ENCODE measurements at regions not wholly inside any gene's neighbourhood (a gene's known extent, or its start where the extent isn't known, plus 50 kb on each side); places are given as distances from the start of the nearest gene placed in this dataset.
A peak's percentile ranks its signal among the peaks of the same experiment; 100 is the strongest.
"Not testable (repeated sequence)": the region's sequence is repeated elsewhere in the genome, so short reads cannot be mapped to it uniquely, and the experiment has no call there.

GRCh38 chr3:95860628-95861027, 953.8 kb upstream of the EPHA6 start:
- not testable (repeated sequence) for ATAC-seq; H3K4me3 Mint-ChIP-seq; H3K4me3 ChIP-seq; H3F3A ChIP-seq (replicated peaks; ENCODE audit: low read depth); H3K9me2 ChIP-seq (ENCODE audit: insufficient read depth); H3K27me3 Mint-ChIP-seq (ENCODE audit: insufficient read depth, low read depth, poor library complexity); H3K27me3 ChIP-seq (ENCODE audit: insufficient read depth); H4K20me1 ChIP-seq (replicated peaks; ENCODE audit: insufficient read depth); H3K79me2 ChIP-seq (replicated peaks; ENCODE audit: insufficient read depth); H3K4me2 ChIP-seq; H2AFZ ChIP-seq; H3K27ac ChIP-seq (ENCODE audit: low read depth); H3K4me1 ChIP-seq (ENCODE audit: insufficient read depth); H3K36me3 ChIP-seq (ENCODE audit: insufficient read depth); H3K4me1 Mint-ChIP-seq; DNase-seq (ENCODE audit: low spot score); H3K27ac Mint-ChIP-seq
- Mint-ChIP-seq H3K9me3 (peaks cover 56% of the 10 kb centered on the region), H3K36me3 (ENCODE audit: low read depth) (peaks cover 43% of the 10 kb centered on the region)

GRCh38 chr3:95883801-95884200, 930.6 kb upstream of the EPHA6 start:
- H3K36me3 Mint-ChIP-seq (ENCODE audit: low read depth): no peaks in the 10 kb centered on the region
- peak; percentile 36 for DNase-seq (ENCODE audit: low spot score)
- no peaks in the 10 kb centered on the region for H3K27me3 ChIP-seq (ENCODE audit: insufficient read depth)
- H3K4me1 ChIP-seq (ENCODE audit: insufficient read depth): peaks cover 5% of the 10 kb centered on the region; the same call in 1 of the 2 replicates
- no peak; the same call in 1 of the 2 replicates for TF ChIP-seq ZNF462 (CRISPR knock-in tag; IDR thresholded peaks at IDR 0.05)
- no peak for TF ChIP-seq STAT1 (IDR thresholded peaks at IDR 0.05; ENCODE audit: unreplicated experiment)
- TF ChIP-seq REST (IDR thresholded peaks at IDR 0.05; ENCODE audit: unreplicated experiment): no peak
- TF ChIP-seq NANOG (IDR thresholded peaks at IDR 0.05; ENCODE audit: borderline replicate concordance): 0 out of 2 replicates have a peak, but pooled peaks have one; percentile 25
- no peaks in the 10 kb centered on the region for H3K36me3 ChIP-seq (ENCODE audit: insufficient read depth)
- no peaks in the 10 kb centered on the region for H3F3A ChIP-seq (replicated peaks; ENCODE audit: low read depth)
- H3K27ac Mint-ChIP-seq: no peak overlapping the region
- H3K4me3 ChIP-seq: no peak overlapping the region
- no peak overlapping the region for H2AFZ ChIP-seq
- H3K27ac ChIP-seq (ENCODE audit: low read depth): no peak overlapping the region
- H3K79me2 ChIP-seq (replicated peaks; ENCODE audit: insufficient read depth): no peaks in the 10 kb centered on the region
- ATAC-seq: peak; percentile 86
- H3K9me3 Mint-ChIP-seq: no peaks in the 10 kb centered on the region
- H3K9me2 ChIP-seq (ENCODE audit: insufficient read depth): no peaks in the 10 kb centered on the region
- H4K20me1 ChIP-seq (replicated peaks; ENCODE audit: insufficient read depth): no peaks in the 10 kb centered on the region
- no peak overlapping the region for H3K4me3 Mint-ChIP-seq
- H3K4me2 ChIP-seq: no peak overlapping the region
- peaks cover 12% of the 10 kb centered on the region; the same call in 2 of the 3 replicates for H3K4me1 Mint-ChIP-seq
- no peaks in the 10 kb centered on the region for H3K27me3 Mint-ChIP-seq (ENCODE audit: insufficient read depth, low read depth, poor library complexity)

All from GM23338 (cell line).